ENCODE measurements at regions not wholly inside any gene's neighbourhood (a gene's known extent, or its start where the extent isn't known, plus 50 kb on each side); places are given as distances from the start of the nearest gene placed in this dataset.

DNA sequence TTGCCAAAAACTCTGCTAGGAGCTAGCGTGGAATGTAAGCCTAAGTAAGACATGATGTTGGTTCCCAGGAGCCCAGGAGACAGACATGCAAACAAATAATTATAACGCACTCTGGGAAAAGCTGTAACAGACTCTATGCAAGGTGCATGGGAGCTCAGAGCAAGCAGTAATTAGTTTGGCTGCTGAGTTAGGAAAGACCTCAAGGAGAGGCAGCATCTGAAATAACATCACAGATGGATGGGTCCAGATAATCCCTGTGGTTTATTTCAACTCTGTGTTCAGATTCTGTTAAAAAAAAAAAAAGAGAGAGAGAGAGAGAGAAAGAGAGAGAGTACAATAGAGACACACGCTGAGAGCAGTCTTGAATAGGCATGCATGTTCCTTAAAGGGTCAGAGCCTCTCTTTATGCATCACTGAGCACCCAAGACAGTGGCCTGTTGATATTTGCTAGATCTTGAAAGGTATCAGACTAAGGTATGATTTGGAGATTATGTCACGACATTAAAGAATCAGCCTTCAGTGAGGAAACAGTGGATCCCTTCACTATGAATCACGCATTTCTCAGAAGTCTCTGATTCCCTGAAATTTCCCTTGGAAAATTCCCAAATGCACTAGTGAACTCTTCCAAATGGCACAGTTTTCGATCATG lies 124.4 kb upstream of the LIPC start:
- TF ChIP-seq EZH2 (IDR thresholded peaks at IDR 0.05) = no peak
- TF ChIP-seq, protein P1, sequence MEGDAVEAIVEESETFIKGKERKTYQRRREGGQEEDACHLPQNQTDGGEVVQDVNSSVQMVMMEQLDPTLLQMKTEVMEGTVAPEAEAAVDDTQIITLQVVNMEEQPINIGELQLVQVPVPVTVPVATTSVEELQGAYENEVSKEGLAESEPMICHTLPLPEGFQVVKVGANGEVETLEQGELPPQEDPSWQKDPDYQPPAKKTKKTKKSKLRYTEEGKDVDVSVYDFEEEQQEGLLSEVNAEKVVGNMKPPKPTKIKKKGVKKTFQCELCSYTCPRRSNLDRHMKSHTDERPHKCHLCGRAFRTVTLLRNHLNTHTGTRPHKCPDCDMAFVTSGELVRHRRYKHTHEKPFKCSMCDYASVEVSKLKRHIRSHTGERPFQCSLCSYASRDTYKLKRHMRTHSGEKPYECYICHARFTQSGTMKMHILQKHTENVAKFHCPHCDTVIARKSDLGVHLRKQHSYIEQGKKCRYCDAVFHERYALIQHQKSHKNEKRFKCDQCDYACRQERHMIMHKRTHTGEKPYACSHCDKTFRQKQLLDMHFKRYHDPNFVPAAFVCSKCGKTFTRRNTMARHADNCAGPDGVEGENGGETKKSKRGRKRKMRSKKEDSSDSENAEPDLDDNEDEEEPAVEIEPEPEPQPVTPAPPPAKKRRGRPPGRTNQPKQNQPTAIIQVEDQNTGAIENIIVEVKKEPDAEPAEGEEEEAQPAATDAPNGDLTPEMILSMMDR (IDR thresholded peaks at IDR 0.05) = no peak

All from neural progenitor cell (in vitro differentiated cells).